ENCODE measurements at regions not wholly inside any gene's neighbourhood (a gene's known extent, or its start where the extent isn't known, plus 50 kb on each side); places are given as distances from the start of the nearest gene placed in this dataset.
A peak's percentile ranks its signal among the peaks of the same experiment; 100 is the strongest.

- TF ChIP-seq ZNF121 (CRISPR knock-in tag; IDR thresholded peaks at IDR 0.05) (no peak), ATF7-NPFF (CRISPR knock-in tag; IDR thresholded peaks at IDR 0.05; ENCODE audit: low read depth) (no peak), ZNF746 (CRISPR knock-in tag; IDR thresholded peaks at IDR 0.05) (no peak), KAT2B (IDR thresholded peaks at IDR 0.05; ENCODE audit: borderline replicate concordance, low read depth, low read length) (no peak), ZMYM4 (CRISPR knock-in tag; IDR thresholded peaks at IDR 0.05) (peak; percentile 51; the same call in 1 of the 2 replicates), GATAD2A (CRISPR knock-in tag; IDR thresholded peaks at IDR 0.05) (peak; percentile 67), TRIM22 (IDR thresholded peaks at IDR 0.05) (no peak), MED1 (CRISPR knock-in tag; IDR thresholded peaks at IDR 0.05) (no peak), NCOA2 (CRISPR knock-in tag; IDR thresholded peaks at IDR 0.05) (peak; percentile 68), ZNF777 (CRISPR knock-in tag; IDR thresholded peaks at IDR 0.05) (0 out of 2 replicates have a peak, but pooled peaks have one; percentile 10), ZNF879 (CRISPR knock-in tag; IDR thresholded peaks at IDR 0.05) (no peak), HHEX (CRISPR knock-in tag; IDR thresholded peaks at IDR 0.05) (peak; percentile 93), CEBPG (CRISPR knock-in tag; IDR thresholded peaks at IDR 0.05) (no peak), RARA (CRISPR knock-in tag; IDR thresholded peaks at IDR 0.05) (0 out of 2 replicates have a peak, but pooled peaks have one; percentile 12), NR2F6 (IDR thresholded peaks at IDR 0.05) (peak; percentile 73), NR2F6 (CRISPR knock-in tag; IDR thresholded peaks at IDR 0.05) (0 out of 2 replicates have a peak, but pooled peaks have one; percentile 22), ZNF891 (CRISPR knock-in tag; IDR thresholded peaks at IDR 0.05) (no peak), ZBTB33 (CRISPR knock-in tag; IDR thresholded peaks at IDR 0.05) (no peak), GFI1 (CRISPR knock-in tag; IDR thresholded peaks at IDR 0.05; ENCODE audit: borderline replicate concordance) (peak; percentile 77; the same call in 1 of the 2 replicates), IKZF1 (IDR thresholded peaks at IDR 0.05) (no peak), TBP (CRISPR knock-in tag; IDR thresholded peaks at IDR 0.05) (no peak), KMT2B (CRISPR knock-in tag; IDR thresholded peaks at IDR 0.05) (no peak), FOXA3 (CRISPR knock-in tag; IDR thresholded peaks at IDR 0.05) (peak; percentile 57), ZNF614 (CRISPR knock-in tag; IDR thresholded peaks at IDR 0.05; ENCODE audit: borderline replicate concordance) (no peak), ISL2 (CRISPR knock-in tag; IDR thresholded peaks at IDR 0.05) (peak; percentile 55; the same call in 1 of the 2 replicates), BCL6 (CRISPR knock-in tag; IDR thresholded peaks at IDR 0.05) (peak; percentile 80)
- TF ChIP-seq, protein P1, sequence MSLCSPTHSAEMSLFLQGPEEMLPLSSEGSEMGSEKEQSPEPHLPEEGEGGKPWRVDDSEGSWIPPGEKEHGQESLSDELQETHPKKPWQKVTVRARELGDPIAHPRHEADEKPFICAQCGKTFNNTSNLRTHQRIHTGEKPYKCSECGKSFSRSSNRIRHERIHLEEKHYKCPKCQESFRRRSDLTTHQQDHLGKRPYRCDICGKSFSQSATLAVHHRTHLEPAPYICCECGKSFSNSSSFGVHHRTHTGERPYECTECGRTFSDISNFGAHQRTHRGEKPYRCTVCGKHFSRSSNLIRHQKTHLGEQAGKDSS (CRISPR knock-in tag; IDR thresholded peaks at IDR 0.05; ENCODE audit: borderline replicate concordance, low read depth): no peak
- TF ChIP-seq, protein P2, sequence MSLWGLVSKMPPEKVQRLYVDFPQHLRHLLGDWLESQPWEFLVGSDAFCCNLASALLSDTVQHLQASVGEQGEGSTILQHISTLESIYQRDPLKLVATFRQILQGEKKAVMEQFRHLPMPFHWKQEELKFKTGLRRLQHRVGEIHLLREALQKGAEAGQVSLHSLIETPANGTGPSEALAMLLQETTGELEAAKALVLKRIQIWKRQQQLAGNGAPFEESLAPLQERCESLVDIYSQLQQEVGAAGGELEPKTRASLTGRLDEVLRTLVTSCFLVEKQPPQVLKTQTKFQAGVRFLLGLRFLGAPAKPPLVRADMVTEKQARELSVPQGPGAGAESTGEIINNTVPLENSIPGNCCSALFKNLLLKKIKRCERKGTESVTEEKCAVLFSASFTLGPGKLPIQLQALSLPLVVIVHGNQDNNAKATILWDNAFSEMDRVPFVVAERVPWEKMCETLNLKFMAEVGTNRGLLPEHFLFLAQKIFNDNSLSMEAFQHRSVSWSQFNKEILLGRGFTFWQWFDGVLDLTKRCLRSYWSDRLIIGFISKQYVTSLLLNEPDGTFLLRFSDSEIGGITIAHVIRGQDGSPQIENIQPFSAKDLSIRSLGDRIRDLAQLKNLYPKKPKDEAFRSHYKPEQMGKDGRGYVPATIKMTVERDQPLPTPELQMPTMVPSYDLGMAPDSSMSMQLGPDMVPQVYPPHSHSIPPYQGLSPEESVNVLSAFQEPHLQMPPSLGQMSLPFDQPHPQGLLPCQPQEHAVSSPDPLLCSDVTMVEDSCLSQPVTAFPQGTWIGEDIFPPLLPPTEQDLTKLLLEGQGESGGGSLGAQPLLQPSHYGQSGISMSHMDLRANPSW (CRISPR knock-in tag; IDR thresholded peaks at IDR 0.05; ENCODE audit: borderline replicate concordance): no peak
These were observed 178.3 kb upstream of the GATA6 start (continued) for GRCh38 chr18:21991081-21991534.
